GM18508 (cell line): ENCODE measurements at regions not wholly inside any gene's neighbourhood (a gene's known extent, or its start where the extent isn't known, plus 50 kb on each side); places are given as distances from the start of the nearest gene placed in this dataset.
A peak's percentile ranks its signal among the peaks of the same experiment; 100 is the strongest.
"Not testable (repeated sequence)": the region's sequence is repeated elsewhere in the genome, so short reads cannot be mapped to it uniquely, and the experiment has no call there.

ENCODE experiments used
- ATAC-seq: cut with Tn5 transposase; IDR thresholded peaks from one replicate; pipeline ENCODE4 v1.9.1; 2021; ENCODE audit warnings: moderate number of reproducible peaks; ENCODE audit not compliant: insufficient read depth, unreplicated experiment

DNA sequence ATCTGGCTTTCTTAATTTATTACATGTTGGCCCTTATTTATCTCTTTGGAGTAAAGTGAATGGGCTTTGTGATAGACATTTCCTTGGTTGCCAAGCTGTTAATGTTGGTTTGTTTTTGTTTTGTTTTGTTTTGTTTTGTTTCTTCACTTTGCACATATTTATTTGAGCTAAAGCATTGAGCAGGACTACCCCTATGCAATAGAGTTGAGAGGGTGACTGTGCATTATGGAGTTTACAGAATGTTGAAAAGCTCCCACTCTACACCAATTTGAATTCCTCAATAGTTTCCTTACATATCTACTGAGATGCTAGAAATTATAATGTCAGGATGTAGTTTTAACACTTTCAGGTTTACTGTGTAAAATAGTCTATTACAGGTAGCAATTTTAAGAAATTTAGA lies 462.8 kb upstream of the CBLB start:
- no peak for ATAC-seq

DNA sequence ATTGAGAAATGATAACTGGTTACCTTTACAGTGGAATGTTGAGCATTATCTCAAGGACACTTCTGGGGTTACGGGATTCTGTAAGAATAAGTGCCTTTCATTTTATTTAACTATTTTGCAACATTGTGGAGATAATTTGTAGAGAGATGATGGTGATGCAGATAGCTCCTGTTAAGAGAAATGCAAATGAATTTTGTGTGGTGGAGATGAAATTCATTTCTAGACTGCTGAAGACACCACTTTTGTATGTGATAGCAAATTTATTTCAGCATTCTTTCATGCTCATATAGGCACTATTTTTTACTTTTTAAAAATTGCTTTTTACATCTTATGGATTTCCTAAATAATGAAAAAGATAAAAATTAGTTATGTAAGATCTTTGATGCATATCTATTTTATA lies 463.3 kb upstream of the CBLB start:
- no peak for ATAC-seq

DNA sequence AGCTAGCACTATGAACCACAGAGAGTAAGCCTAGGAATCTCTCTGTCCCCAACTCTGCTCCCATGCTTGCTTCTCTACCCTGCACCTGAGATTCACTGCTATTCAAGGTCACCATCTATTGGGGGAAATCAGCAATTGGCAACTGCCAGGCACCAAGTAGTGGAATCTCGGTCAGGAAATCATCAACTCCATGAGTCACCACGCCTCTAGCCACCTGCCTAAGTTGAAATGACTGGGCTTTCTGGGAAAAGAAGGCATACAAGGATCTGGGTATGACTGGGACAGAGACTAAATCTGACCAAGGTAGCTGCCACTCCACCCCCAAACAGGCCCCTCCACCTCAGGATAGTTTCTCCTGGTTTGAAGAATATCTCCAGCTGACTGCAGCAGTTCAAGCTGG lies 464.1 kb upstream of the CBLB start:
- ATAC-seq: peak; percentile 33

DNA sequence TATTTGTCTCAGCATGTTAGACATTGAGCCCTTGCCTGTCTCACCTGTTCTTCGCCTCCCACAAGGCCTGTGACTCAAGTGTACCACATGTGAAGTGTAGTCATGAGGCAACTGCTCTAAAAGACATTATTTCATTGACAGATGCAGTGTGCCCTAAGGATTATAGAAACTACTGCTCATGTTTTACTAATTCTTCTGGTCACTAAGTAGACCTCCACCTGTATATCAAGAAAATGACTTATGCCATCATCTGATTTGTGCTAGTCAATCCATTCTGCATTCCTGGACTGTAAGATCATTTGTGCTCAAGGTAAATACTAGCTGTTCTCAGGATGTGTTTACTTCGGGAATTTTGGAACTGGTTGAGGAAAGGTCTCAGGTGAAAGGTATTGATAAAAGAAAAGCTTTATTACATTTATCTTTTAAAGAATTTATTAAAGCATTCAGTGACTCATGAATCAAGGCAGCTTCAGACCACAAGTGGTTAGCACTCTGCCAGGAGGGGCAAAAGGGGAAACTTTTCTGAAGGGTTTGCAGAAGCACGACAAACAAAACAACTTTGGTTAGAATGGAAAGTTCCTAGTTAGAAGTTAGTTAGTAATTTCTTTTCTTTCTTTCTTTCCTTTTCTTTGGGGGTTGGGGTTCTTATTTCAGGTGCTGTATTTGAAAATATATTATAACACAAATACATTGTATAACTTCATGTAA lies 465.3 kb upstream of the CBLB start:
- peak; percentile 38 for ATAC-seq

DNA sequence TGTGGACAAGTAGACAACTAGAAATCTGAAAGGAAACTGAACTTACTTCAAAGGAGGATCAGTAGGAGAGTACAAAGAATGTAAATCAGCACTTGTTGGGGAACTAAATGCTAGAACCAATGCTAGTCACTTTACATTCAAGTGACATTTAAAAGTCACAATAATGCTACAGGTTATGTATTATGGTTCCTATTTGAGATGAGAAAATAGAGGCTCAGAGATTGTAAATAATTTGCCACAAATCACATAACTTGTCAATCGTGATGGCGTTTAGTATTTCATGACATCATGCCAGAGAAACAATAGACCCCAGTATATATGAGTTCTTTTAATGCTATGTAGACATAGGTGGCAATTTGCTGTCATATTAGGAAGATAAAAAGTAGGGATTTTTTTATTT lies 467.8 kb upstream of the CBLB start:
- no peak for ATAC-seq

DNA sequence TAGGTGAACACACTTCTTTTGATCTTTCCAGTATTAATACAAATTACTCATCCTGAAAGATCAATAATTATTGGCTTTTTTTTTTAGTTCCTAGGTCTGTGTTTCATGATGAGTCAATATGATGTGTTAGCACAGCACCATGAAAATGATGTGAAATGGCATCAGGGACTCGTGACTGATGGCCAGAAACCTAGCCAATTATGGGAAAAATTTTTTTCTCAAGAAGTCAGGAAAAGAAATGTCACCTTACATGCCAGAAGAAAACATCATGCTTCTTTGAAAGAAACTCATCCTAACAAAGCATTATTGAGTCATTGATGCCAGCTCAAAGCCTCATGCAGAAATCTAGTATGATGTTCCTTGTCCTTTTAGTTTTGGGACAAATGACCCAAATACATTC lies 468.3 kb upstream of the CBLB start:
- no peak for ATAC-seq

DNA sequence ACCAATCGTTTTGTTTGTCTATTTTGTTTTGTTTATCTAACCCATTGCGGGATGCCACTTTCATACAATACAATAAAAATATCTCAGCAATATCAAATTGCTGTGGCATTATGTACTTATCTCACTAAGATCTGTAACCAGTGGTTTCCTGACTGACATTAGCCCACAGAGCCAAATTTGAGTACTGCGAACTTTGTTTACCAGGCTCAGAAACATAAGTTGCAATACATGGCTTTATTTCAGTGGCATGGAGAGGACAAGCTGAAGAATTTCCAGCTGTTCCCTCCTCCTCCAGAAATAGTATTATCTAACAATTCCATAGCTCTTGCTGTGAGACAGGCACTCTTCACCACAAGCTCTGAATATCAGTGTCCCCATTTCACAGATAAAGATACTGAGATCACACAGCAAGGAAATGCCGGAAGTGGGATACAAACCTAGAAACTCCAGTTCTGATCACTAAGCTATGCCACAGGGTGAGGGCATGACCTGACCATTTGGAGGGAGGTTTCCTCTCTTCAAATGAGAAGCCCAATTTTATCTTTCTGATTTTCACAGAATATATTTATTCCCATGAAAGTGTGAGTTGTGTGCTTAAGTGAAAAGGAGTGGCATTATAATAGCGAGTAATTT lies 469.9 kb upstream of the CBLB start:
- ATAC-seq: no peak

DNA sequence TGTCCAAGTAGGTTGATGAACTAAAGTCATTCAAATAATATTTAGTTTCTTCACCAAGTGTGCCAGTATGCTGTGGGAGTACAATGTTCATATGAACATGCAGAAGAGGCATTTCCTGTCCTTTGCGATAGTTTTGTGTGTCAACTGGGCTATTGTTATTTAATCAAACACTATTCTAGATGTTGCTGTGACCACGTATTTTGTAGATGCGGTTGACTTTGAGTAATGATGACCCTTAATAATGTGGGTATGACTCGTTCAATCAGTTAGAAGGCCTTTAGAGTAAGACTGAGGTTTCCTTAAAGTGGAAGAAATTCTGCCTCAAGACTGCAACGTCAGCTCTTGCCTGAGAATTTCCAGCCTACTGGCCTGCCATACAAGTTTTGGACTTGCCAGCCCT lies 470.7 kb upstream of the CBLB start:
- ATAC-seq: no peak

DNA sequence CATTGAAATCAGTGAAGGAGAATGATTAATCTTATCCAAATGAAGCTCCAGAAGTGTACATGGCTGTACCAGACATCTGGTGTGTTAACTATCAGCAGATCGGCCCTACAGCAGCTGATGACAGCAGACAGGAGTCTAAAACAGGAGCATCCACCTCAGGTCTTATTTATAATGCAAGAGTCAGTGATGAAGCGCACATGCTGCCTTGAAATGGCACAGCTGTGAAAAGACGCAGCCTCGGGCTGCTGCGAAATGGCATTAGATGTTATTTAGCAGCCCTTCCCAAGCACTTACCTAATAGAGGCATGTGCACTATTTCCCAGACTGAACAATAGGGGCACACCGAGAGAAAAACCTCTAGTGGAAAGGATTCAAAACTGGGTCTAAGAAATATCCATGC lies 472.3 kb upstream of the CBLB start:
- ATAC-seq: no peak

DNA sequence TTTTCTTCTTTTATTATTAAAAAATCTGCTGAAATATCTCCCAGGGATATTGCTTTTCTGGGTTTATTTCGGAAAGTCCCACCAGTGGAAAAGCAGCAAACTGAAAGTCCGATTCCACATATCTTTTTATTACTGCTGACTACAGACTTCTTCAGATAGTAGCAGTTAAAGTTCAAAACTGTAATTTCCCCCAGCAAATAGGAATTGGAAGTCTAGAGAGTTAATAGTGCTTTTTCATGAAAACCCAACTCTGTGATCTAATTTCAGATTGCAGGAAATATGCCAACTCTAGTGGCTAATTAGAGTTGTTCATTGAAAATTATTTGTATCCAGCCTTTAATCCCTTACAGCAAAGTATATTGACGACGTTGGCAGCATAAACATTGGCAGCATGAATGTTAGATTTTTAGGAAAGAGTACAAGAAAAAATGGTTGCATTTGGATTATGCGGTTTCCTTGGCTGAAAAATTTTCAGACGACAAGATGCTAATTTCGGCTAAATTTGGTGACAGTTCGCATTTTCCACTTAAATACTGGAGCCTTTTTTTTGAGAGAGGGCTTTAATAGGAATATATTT lies 472.9 kb upstream of the CBLB start:
- ATAC-seq: no peak

DNA sequence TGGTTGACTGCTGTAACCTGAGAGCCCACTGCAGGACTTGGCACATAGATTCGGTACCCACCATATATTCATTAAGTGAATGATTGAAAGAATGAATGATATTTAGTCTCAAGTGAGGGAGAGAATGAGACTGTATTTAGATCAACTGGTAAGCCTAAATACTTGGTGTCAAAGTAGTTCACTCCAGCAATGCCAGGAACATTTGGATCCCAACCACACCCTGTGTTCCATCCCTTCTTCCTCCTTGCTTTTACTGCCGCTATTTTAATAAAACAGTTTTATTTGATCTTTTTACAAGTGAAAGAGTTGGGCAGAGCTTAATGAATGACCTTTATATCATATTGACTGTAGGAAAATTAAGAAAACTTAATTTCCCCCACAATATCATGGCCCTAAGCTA lies 473.6 kb upstream of the CBLB start:
- no peak for ATAC-seq

DNA sequence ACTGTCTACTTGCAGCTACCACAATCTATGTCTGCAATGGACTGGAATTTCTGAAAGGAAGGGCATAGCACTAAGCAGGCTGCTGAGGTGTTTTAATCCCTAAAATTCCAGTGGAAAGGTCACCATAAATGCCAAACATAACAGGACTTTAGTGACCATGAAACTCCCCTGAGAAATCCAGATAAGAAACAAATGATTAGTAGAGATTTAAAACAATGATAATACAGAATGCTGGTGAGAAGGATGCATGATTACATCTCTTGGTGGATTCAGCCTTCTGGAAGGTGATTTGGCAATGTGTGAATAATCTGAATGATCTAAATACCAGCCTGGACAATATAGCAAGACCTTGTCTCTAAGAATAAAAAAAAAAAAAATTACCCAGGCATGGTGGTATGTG lies 475.0 kb upstream of the CBLB start:
- ATAC-seq: no peak

DNA sequence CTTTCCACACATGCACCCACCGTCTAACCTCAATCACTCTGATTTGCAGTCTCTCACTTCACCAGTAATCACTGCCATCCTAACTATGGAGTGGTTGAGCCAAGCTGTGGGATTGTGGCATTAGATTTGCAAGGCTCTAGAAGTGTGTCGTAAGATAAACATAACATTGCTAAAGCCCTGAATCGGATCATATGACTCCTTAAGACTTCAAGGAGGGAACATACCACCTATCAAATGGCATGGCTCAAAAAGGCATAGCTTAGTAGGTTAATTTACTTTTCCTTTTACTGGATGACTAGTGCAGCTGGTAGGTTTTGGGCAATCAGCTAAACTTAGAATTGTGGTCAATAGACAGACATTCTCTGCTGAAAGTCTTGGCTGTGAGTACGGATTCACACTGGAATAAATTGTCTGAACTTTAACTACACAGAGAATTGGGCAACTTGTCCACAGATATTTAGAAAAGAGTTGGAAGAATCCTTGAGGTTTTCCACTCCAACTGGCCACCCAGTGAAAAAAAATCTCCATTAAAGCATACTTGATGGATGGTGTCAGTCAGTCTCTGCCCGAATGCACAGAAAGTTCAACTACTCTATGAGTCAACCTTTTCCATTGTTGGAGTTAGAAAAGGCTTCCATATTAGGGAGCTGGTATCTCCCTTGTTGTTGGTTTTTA lies 476.7 kb upstream of the CBLB start:
- no peak for ATAC-seq

DNA sequence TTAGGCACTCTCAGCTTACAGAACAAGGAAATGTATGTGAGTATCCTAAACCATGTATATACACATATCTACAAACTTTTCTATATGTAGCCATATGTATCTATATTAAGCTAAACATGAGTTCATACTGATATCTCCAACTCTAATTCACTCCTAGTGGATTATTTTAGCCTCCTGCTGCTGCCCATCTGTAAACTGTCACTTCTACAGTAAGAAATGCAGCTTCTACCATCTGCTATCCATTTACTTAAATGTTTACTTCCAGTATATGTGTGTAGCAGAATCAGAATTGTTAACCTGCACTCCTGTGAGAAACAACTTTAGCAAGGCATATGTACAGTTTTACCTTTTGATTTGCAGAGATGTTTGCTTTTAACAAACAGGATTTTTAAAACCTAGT lies 478.5 kb upstream of the CBLB start:
- ATAC-seq: no peak

DNA sequence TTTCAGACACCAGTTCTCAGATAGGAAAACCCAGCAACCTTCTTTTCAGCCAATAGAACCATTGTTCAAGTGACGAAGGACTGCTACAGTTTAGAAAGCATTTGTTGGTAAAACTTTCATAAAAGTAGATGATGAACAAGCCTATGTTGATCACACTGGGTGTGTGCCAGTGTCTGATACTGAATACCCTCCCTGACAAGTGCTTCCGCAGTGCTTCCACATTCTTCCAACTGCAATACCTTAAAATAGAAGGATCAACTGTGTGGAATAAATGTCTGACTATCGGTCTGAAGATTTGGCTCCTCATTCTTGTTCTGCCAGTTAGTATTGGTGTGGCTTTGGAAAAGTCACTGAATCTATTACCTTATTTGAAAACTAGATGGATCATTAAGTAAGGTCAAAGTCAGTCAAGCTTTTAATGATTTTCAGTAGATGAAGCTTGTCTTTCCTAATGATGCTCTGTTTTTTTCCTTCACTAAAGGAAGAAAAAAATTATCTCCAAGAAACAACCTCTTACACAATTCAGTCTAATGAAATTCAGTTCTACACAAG lies 479.4 kb upstream of the CBLB start:
- no peak for ATAC-seq

DNA sequence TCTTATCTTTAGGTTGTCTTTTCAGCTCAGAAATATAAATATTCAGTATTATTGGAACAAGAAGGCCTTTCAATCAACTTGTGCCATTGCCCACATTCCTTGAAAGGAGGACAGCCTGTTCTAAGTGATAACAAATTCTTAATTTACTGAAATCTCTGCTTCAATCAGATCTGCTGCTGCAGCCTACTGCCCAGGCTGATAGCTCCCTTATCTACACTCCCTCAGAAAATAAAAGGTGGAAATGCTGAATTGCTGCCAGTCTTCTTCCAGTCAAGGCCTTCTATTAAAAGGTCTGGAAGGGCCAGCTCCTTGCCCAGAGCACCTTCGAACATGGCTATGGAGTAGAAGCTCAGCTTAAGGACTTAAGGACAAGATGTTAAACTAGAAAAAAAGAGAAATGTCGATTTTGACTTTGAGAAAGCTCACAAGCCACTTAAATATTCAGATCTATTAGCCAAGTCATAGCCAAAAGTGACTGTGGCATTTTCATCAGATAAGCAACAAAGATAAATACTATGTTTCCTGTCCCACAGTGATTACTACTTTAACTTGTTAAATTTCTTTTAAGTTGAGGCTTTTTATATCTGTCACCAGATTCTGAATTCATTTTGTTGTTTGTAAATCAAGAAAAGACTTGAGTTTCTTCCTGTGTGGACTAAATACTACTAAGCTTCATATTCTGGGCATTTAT lies 480.5 kb upstream of the CBLB start:
- no peak for ATAC-seq

DNA sequence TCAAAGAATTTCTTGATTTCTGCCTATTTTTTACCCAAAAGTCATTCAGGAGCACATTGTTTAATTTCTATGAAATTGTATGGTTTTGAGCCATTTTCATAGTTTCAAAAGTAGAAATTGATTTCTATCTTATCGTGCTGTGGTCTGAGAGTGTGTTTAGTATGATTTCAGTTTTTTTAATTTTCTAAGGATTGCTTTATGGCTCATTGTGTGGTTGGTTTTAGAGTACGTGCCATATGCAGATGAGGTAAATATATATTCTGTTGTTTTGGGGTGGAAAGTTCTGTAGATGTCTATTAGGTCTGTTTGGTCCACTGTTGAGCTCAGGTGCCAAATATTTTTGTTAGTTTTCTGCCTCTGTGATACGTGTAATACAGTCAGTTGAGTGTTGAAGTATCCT lies 487.1 kb upstream of the CBLB start:
- ATAC-seq: no peak

DNA sequence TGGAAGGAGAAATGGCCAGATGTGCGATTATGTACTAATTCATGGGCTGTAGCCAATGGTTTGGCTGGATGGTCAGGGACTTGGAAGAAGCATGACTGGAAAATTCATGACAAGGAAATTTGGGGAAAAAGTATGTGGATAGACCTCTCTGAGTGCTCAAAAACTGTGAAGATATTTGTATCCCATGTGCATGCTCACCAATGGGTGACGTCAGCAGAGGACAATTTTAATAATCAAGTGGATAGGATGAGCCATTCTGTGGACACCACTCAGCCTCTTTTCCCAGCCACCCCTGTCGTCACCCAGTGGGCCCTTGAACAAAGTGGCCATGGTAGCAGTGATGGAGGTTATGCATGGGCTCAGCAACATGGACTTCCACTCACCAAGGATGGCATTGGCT lies 490.9 kb upstream of the CBLB start:
- ATAC-seq: no peak

DNA sequence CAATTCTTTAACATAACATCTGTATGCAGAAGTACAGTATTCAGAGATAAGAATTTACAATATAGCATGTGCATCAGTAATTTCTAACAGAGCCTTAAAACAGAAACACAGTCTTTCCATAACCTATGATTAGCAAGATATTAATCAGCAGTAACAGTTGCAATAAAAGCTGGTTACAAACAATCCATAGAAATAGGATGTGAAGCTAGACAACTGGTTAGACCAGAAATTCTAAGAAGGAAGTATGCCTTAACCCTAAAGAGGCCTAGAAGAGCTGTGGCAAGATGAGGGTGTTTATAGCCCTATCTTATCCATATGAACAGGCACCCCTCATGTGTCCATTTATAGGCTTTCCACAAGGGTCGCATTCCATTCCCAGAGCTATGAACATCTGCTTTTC lies 492.1 kb upstream of the CBLB start:
- not testable (repeated sequence) for ATAC-seq

DNA sequence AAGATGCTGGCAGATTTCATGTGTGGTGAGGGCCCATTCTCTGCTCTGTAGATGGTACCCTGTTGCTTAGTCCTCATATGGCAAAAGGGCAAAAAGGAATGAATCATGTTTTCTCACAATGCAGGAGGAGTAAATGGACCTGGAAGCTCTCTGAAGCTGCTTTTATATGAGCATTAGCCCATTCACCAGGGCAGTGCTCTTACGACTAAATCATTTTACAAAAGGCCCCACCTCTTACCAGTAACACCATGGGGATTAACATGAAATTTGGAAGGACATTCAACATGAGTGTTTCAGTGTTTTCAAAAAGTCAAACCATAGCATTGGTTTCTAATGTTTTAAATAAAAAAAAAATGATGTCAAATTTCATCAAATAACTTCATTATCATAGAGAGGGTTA lies 495.7 kb upstream of the CBLB start:
- ATAC-seq: no peak
